HCT116 (cell line): ENCODE measurements at regions not wholly inside any gene's neighbourhood (a gene's known extent, or its start where the extent isn't known, plus 50 kb on each side); places are given as distances from the start of the nearest gene placed in this dataset.
A peak's percentile ranks its signal among the peaks of the same experiment; 100 is the strongest.

Experiments
- ATAC-seq: fragments of 200-7000 bp; cut with Tn5 transposase; 2 replicates; pipeline ENCODE4 v1.9.1; 2020; ENCODE audit warnings: mild to moderate bottlenecking, moderate library complexity
- BruUV-seq: library from RNA; stranded (reverse); fragments of 400-500 nt; replicated peaks from 2 replicates; lab custom pipeline; 2021; lab: Mats Ljungman, UMichigan
- CTCF ChIA-PET: fragments of 300-600 bp; sonication (Branson Sonifier 250); formaldehyde crosslinking; loops from one replicate; lab custom pipeline; 2021; ENCODE audit warnings: antibody characterized with exemption; lab: Charles Lee
- POLR2A ChIA-PET: fragments of 300-600, 350-600 bp; sonication (Branson Sonifier 250); formaldehyde crosslinking; loops from one replicate; lab custom pipeline; 2021; ENCODE audit warnings: antibody characterized with exemption; lab: Charles Lee
- RAD21 ChIA-PET, 2 experiments: fragments of 300-600 bp; sonication (Branson Sonifier 250); formaldehyde crosslinking; loops; one replicate each; lab custom pipeline; 2023; ENCODE audit warnings: low total read pairs in 2 of 2; ENCODE audit not compliant: uncharacterized antibody in 2 of 2, unreplicated experiment in 2 of 2, low non-redundant PET in 1 of 2; lab: Charles Lee
- DNase-seq: peaks from one replicate; pipeline ENCODE4 v3.0.0-alpha.2; 2010; ENCODE audit warnings: low read depth, low spot score
- H2AFZ ChIP-seq: fragments of 200-600 bp; shearing (Covaris generic), sonication (generic); 2 replicates; pipeline ENCODE4 v1.6.1; 2017; ENCODE audit warnings: low read depth, mixed run types, mixed read lengths, antibody characterized with exemption, low read length; ENCODE audit not compliant: poor library complexity, severe bottlenecking
- H3K27ac ChIP-seq: 2 replicates; pipeline ENCODE4 v1.5.1; 2012; ENCODE audit warnings: low read depth, low read length
- H3K27me3 ChIP-seq: fragments of 200-600 bp; sonication (generic); 2 replicates; pipeline ENCODE4 v1.6.1; 2016; ENCODE audit warnings: mixed run types, low read length, mixed read lengths; ENCODE audit not compliant: insufficient read depth
- H3K36me3 ChIP-seq, 2 experiments: fragments of 200-500 bp in 1 of 2; fragments of 200-600 bp in 1 of 2; sonication (Bioruptor generic) in 1 of 2; sonication (generic) in 1 of 2; 2 replicates each; pipeline versions ENCODE4 v1.5.1 to v1.6.1; 2014 to 2016; ENCODE audit warnings: low read length in 2 of 2, inconsistent platforms in 1 of 2, mixed read lengths in 1 of 2, mixed run types in 1 of 2; ENCODE audit not compliant: insufficient read depth in 2 of 2, control insufficient read depth in 1 of 2
- H3K4me1 ChIP-seq, 2 experiments: fragments of 200-600 bp in 1 of 2; sonication (generic) in 1 of 2; 2 replicates each; pipeline versions ENCODE4 v1.5.1 to v1.6.1; 2012 to 2017; ENCODE audit warnings: low read length in 2 of 2, inconsistent platforms in 1 of 2, mild to moderate bottlenecking in 1 of 2, mixed read lengths in 1 of 2, mixed run types in 1 of 2, moderate library complexity in 1 of 2; ENCODE audit not compliant: insufficient read depth in 2 of 2, control insufficient read depth in 1 of 2
- H3K4me2 ChIP-seq: fragments of 200-600 bp; sonication (generic); 2 replicates; pipeline ENCODE4 v1.6.1; 2017; ENCODE audit warnings: mixed run types, low read length, mixed read lengths
- H3K4me3 ChIP-seq, 2 experiments: fragments of 200-600 bp in 1 of 2; sonication (generic) in 1 of 2; replicated peaks in 1 of 2; 2 replicates each; pipeline ENCODE4 v1.5.1; 2011 to 2016; ENCODE audit warnings: low read length in 2 of 2, control low read depth in 1 of 2, low read depth in 1 of 2, mild to moderate bottlenecking in 1 of 2, mixed read lengths in 1 of 2, mixed run types in 1 of 2
- H3K79me2 ChIP-seq: fragments of 200-600 bp; sonication (generic); 2 replicates; pipeline ENCODE4 v1.6.1; 2017; ENCODE audit warnings: mild to moderate bottlenecking, mixed run types, low read length, moderate library complexity, mixed read lengths; ENCODE audit not compliant: insufficient read depth
- H3K9ac ChIP-seq: fragments of 200-600 bp; sonication (generic); 2 replicates; pipeline ENCODE4 v1.6.1; 2016; ENCODE audit warnings: low read length, mixed read lengths
- H3K9me2 ChIP-seq: fragments of 200-600 bp; sonication (generic), shearing (Covaris generic); 2 replicates; pipeline ENCODE4 v1.6.1; 2017; ENCODE audit warnings: mixed run types, mild to moderate bottlenecking, moderate library complexity; ENCODE audit not compliant: insufficient read depth
- H3K9me3 ChIP-seq, 2 experiments: fragments of 200-500 bp in 1 of 2; fragments of 200-600 bp in 1 of 2; sonication (Bioruptor generic) in 1 of 2; sonication (generic) in 1 of 2; 2 replicates each; pipeline ENCODE4 v1.6.1; 2014 to 2017; ENCODE audit warnings: low read length in 2 of 2, mixed read lengths in 2 of 2, inconsistent platforms in 1 of 2, low read depth in 1 of 2, mild to moderate bottlenecking in 1 of 2, mixed run types in 1 of 2, moderate library complexity in 1 of 2; ENCODE audit not compliant: control insufficient read depth in 1 of 2, insufficient read depth in 1 of 2
- H4K20me1 ChIP-seq: fragments of 200-600 bp; sonication (generic), shearing (Covaris generic); 2 replicates; pipeline ENCODE4 v1.6.1; 2017; ENCODE audit warnings: mixed run types, mild to moderate bottlenecking, moderate library complexity; ENCODE audit not compliant: insufficient read depth
- ATF3 ChIP-seq: IDR thresholded peaks from 2 replicates; pipeline ENCODE4 v1.6.1; 2012
- EGR1 ChIP-seq: IDR thresholded peaks from 2 replicates; pipeline ENCODE4 v1.6.1; 2012; ENCODE audit warnings: low read depth
- ELF1 ChIP-seq: IDR thresholded peaks from 2 replicates; pipeline ENCODE4 v1.6.1; 2012; ENCODE audit warnings: low read depth, borderline replicate concordance
- EZH2phosphoT487 ChIP-seq: fragments of 200-600 bp; IDR thresholded peaks from 2 replicates; pipeline ENCODE4 v1.6.1; 2018; ENCODE audit warnings: antibody characterized with exemption, borderline replicate concordance
- FOSL1 ChIP-seq: IDR thresholded peaks from 2 replicates; pipeline ENCODE4 v1.6.1; 2012; ENCODE audit warnings: low read depth
- JUND ChIP-seq: IDR thresholded peaks from 2 replicates; pipeline ENCODE4 v1.6.1; 2012
- POLR2A ChIP-seq: IDR thresholded peaks from 2 replicates; pipeline ENCODE4 v1.7.0; 2011; ENCODE audit warnings: borderline replicate concordance; ENCODE audit not compliant: insufficient read depth, insufficient read length; ENCODE audit errors: extremely low read depth
- POLR2AphosphoS5 ChIP-seq: IDR thresholded peaks from 2 replicates; pipeline ENCODE4 v1.6.1; 2011; ENCODE audit warnings: mild to moderate bottlenecking, low read depth, low read length, moderate library complexity
- RAD21 ChIP-seq: IDR thresholded peaks from 2 replicates; pipeline ENCODE4 v1.6.1; 2012; ENCODE audit warnings: low read depth, mild to moderate bottlenecking
- SIN3A ChIP-seq: IDR thresholded peaks from 2 replicates; pipeline ENCODE4 v1.6.1; 2012; ENCODE audit warnings: low read depth
- SP1 ChIP-seq: IDR thresholded peaks from 2 replicates; pipeline ENCODE4 v1.6.1; 2012; ENCODE audit warnings: low read depth
- SRF ChIP-seq: IDR thresholded peaks from 2 replicates; pipeline ENCODE4 v1.6.1; 2012; ENCODE audit warnings: low read depth
- TCF7L2 ChIP-seq: IDR thresholded peaks from 2 replicates; pipeline ENCODE4 v1.7.0; 2011; ENCODE audit warnings: borderline replicate concordance, inconsistent platforms; ENCODE audit not compliant: insufficient read depth, insufficient read length; ENCODE audit errors: extremely low read depth
- YY1 ChIP-seq: IDR thresholded peaks from 2 replicates; pipeline ENCODE4 v1.6.1; 2011; ENCODE audit warnings: low read length, low read depth, moderate library complexity, mild to moderate bottlenecking; ENCODE audit not compliant: insufficient replicate concordance; ENCODE audit errors: extremely low read depth
- ZFX ChIP-seq: fragments of 450-650 bp; IDR thresholded peaks from 2 replicates; pipeline ENCODE4 v1.6.1; 2017
- ZNF274 ChIP-seq: fragments of 200-500 bp; sonication (Bioruptor generic); IDR thresholded peaks from 2 replicates; pipeline ENCODE4 v1.6.1; 2014; ENCODE audit warnings: mild to moderate bottlenecking, low read depth, low read length, inconsistent platforms
- intact Hi-C: fragments of 100-400 bp; cut with micrococcal nuclease; formaldehyde crosslinking; loops from 2 replicates; pipeline ENCODE4 v1.10.0; 2022
- TF ChIP-seq, protein P1 (sequence below): IDR thresholded peaks from 2 replicates; pipeline ENCODE4 v1.6.1; 2012
- TF ChIP-seq, protein P2 (sequence below), 3 experiments: fragments of 200-600 bp in 1 of 3; sonication (generic) in 1 of 3; IDR thresholded peaks in 2 of 3; conservative IDR thresholded peaks in 1 of 3; 2 replicates each; pipeline ENCODE4 v1.5.1; 2012 to 2017; ENCODE audit warnings: low read depth in 2 of 3, low read length in 2 of 3, antibody characterized with exemption in 1 of 3, borderline replicate concordance in 1 of 3, control low read depth in 1 of 3, mild to moderate bottlenecking in 1 of 3, mixed read lengths in 1 of 3, mixed run types in 1 of 3, moderate library complexity in 1 of 3; ENCODE audit not compliant: insufficient read depth in 1 of 3
- TF ChIP-seq, protein P3 (sequence below): IDR thresholded peaks from 2 replicates; pipeline ENCODE4 v1.6.1; 2011; ENCODE audit warnings: mild to moderate bottlenecking, low read length, moderate library complexity; ENCODE audit not compliant: insufficient replicate concordance; ENCODE audit errors: extremely low read depth

DNA sequence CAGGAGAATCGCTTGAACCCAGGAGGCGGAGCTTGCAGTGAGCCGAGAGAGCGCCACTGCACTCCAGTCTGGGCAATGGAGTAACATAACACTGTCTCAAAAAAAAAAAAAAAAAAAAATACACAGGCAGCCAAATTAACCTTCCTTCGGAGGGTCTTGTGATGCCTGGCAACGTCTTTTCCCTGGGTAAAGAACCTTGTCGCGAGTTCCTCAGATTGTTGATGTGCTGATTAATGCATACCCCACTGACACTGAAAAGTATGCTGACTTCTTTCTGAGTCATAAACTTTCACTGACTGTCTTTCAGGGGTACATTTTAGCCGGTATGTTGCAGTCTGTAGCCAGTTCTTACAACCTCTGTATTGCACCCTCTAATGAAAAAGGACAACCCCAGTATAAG, 95.1 kb upstream of the SOD1 start:
- H4K20me1 ChIP-seq, result no peaks in the 10 kb centered on the region
- POLR2A ChIA-PET, result no interaction called here
- CTCF ChIA-PET, result interaction anchor here (0.7 kb wide), 1 partner anchor 16 kb away, joined by 3 read pairs; no protein-coding TSS in a partner anchor
- no peak overlapping the region for H2AFZ ChIP-seq
- H3K36me3 ChIP-seq, result no peaks in the 10 kb centered on the region
- H3K9ac ChIP-seq, result no peak overlapping the region
- H3K9me2 ChIP-seq, result no peaks in the 10 kb centered on the region
- RAD21 ChIA-PET, result no interaction called here
- BruUV-seq, result no TSS peak
- intact Hi-C loops, result no loop called here
- ATAC-seq (peak; percentile 19; the same call in 1 of the 2 replicates), DNase-seq (no peak)
- H3K9me3 ChIP-seq, result no peaks in the 10 kb centered on the region
- no peaks in the 10 kb centered on the region for H3K27me3 ChIP-seq
- peaks cover 0 to 18% of the 10 kb centered on the region in 2 experiments; a peak in 3 of 4 replicates for H3K4me1 ChIP-seq
- no peak overlapping the region for H3K4me3 ChIP-seq
- peak overlapping the region; percentile 48 for H3K4me2 ChIP-seq
- H3K79me2 ChIP-seq, result no peaks in the 10 kb centered on the region
- H3K27ac ChIP-seq, result no peak overlapping the region
- no peak for TF ChIP-seq JUND
- no peak for TF ChIP-seq EGR1
- no peak for TF ChIP-seq RAD21
- no peak for TF ChIP-seq POLR2AphosphoS5
- TF ChIP-seq, protein P1, sequence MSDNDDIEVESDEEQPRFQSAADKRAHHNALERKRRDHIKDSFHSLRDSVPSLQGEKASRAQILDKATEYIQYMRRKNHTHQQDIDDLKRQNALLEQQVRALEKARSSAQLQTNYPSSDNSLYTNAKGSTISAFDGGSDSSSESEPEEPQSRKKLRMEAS, result no peak
- no peak for TF ChIP-seq ATF3
- no peak for TF ChIP-seq FOSL1
- TF ChIP-seq, protein P2, sequence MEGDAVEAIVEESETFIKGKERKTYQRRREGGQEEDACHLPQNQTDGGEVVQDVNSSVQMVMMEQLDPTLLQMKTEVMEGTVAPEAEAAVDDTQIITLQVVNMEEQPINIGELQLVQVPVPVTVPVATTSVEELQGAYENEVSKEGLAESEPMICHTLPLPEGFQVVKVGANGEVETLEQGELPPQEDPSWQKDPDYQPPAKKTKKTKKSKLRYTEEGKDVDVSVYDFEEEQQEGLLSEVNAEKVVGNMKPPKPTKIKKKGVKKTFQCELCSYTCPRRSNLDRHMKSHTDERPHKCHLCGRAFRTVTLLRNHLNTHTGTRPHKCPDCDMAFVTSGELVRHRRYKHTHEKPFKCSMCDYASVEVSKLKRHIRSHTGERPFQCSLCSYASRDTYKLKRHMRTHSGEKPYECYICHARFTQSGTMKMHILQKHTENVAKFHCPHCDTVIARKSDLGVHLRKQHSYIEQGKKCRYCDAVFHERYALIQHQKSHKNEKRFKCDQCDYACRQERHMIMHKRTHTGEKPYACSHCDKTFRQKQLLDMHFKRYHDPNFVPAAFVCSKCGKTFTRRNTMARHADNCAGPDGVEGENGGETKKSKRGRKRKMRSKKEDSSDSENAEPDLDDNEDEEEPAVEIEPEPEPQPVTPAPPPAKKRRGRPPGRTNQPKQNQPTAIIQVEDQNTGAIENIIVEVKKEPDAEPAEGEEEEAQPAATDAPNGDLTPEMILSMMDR (IDR thresholded peaks at IDR 0.05 in 2 of 3, conservative IDR thresholded peaks at IDR 0.05 in 1 of 3; ENCODE audit: borderline replicate concordance in 1 of 3, insufficient read depth in 1 of 3, low read depth in 2 of 3, low read length in 2 of 3), result no peak
- TF ChIP-seq, protein P3, sequence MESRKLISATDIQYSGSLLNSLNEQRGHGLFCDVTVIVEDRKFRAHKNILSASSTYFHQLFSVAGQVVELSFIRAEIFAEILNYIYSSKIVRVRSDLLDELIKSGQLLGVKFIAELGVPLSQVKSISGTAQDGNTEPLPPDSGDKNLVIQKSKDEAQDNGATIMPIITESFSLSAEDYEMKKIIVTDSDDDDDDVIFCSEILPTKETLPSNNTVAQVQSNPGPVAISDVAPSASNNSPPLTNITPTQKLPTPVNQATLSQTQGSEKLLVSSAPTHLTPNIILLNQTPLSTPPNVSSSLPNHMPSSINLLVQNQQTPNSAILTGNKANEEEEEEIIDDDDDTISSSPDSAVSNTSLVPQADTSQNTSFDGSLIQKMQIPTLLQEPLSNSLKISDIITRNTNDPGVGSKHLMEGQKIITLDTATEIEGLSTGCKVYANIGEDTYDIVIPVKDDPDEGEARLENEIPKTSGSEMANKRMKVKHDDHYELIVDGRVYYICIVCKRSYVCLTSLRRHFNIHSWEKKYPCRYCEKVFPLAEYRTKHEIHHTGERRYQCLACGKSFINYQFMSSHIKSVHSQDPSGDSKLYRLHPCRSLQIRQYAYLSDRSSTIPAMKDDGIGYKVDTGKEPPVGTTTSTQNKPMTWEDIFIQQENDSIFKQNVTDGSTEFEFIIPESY, result no peak
- no peak for TF ChIP-seq ZFX
- no peak for TF ChIP-seq TCF7L2
- no peak for TF ChIP-seq ELF1
- TF ChIP-seq SP1, result no peak
- TF ChIP-seq YY1, result no peak
- no peak for TF ChIP-seq SIN3A
- no peak for TF ChIP-seq POLR2A
- no peak for TF ChIP-seq SRF
- TF ChIP-seq ZNF274, result no peak
- no peak for TF ChIP-seq EZH2phosphoT487
- TF ChIP-seq, all 23 proteins: peak for 0
